T-cell (primary cell): ENCODE measurements at regions not wholly inside any gene's neighbourhood (a gene's known extent, or its start where the extent isn't known, plus 50 kb on each side); places are given as distances from the start of the nearest gene placed in this dataset.
"Not testable (repeated sequence)": the region's sequence is repeated elsewhere in the genome, so short reads cannot be mapped to it uniquely, and the experiment has no call there.

Experiments
- ATAC-seq, 4 experiments: fragments of 200-7000 bp in 3 of 4; fragments of 150-1000 bp in 1 of 4; cut with Tn5 transposase; replicated peaks in 1 of 4; 1 replicate in 3 of 4; 2 replicates in 1 of 4; pipeline ENCODE4 v1.10.0; 2021; ENCODE audit warnings: moderate library complexity in 3 of 4, mild to moderate bottlenecking in 2 of 4, moderate number of reproducible peaks in 1 of 4
- CTCF ChIA-PET, 2 donors: fragments of 300-600 bp; sonication (Branson Sonifier 250); formaldehyde crosslinking; loops; one replicate each; lab custom pipeline; 2022; ENCODE audit warnings: antibody characterized with exemption in 2 of 2; lab: Charles Lee
- POLR2A ChIA-PET, 2 donors: fragments of 300-600 bp; sonication (Branson Sonifier 250); formaldehyde crosslinking; loops; one replicate each; lab custom pipeline; 2022; ENCODE audit warnings: antibody characterized with exemption in 2 of 2; lab: Charles Lee
- DNase-seq, 35 experiments: peaks; one replicate each; pipeline versions ENCODE4 v3.0.0 to v3.0.0-alpha.2; 2013 to 2023
- H3K27ac ChIP-seq: one replicate; pipeline ENCODE4 v1.5.1; 2013; ENCODE audit warnings: low read length
- H3K27me3 ChIP-seq, 2 experiments: replicated peaks in 1 of 2; 1 replicate in 1 of 2; 2 replicates in 1 of 2; pipeline versions ENCODE4 v1.6.1 to v1.7.0; 2013; ENCODE audit warnings: low read length in 1 of 2, mixed read lengths in 1 of 2; ENCODE audit not compliant: control insufficient read depth in 2 of 2, insufficient read depth in 2 of 2; ENCODE audit errors: extremely low read depth in 1 of 2
- H3K36me3 ChIP-seq, 2 donors: 1 replicate in 1 of 2; 2 replicates in 1 of 2; pipeline versions ENCODE4 v1.6.1 to v1.7.0; 2013; ENCODE audit warnings: low read length in 1 of 2; ENCODE audit not compliant: control insufficient read depth in 2 of 2, insufficient read depth in 1 of 2; ENCODE audit errors: extremely low read depth in 1 of 2
- H3K4me1 ChIP-seq, 2 experiments: 1 replicate in 1 of 2; 2 replicates in 1 of 2; pipeline versions ENCODE4 v1.6.1 to v1.7.0; 2013; ENCODE audit warnings: low read length in 2 of 2, mixed read lengths in 1 of 2; ENCODE audit not compliant: insufficient read depth in 2 of 2, control insufficient read depth in 1 of 2; ENCODE audit errors: extremely low read depth in 1 of 2
- H3K4me3 ChIP-seq, 2 donors: 1 replicate in 1 of 2; 2 replicates in 1 of 2; pipeline versions ENCODE4 v1.5.1 to v1.7.0; 2013; ENCODE audit warnings: mild to moderate bottlenecking in 2 of 2, low read length in 1 of 2, moderate library complexity in 1 of 2; ENCODE audit not compliant: control insufficient read depth in 1 of 2; ENCODE audit errors: extremely low read depth in 1 of 2
- H3K9me3 ChIP-seq: 2 replicates; pipeline ENCODE4 v1.7.0; 2013
- H3K27ac Mint-ChIP-seq, 2 donors: one replicate each; pipeline ENCODE4 v1.8.0; 2020 to 2021; ENCODE audit warnings: mild to moderate bottlenecking in 2 of 2, mixed read lengths in 2 of 2
- H3K27me3 Mint-ChIP-seq, 2 donors: one replicate each; pipeline ENCODE4 v1.8.0; 2021 to 2022; ENCODE audit warnings: mixed read lengths in 2 of 2
- H3K36me3 Mint-ChIP-seq: one replicate; pipeline ENCODE4 v1.8.0; 2021; ENCODE audit warnings: mixed read lengths
- H3K4me1 Mint-ChIP-seq, 3 donors: one replicate each; pipeline ENCODE4 v1.8.0; 2020 to 2022; ENCODE audit warnings: mixed read lengths in 3 of 3, mild to moderate bottlenecking in 1 of 3
- H3K4me3 Mint-ChIP-seq, 3 donors: one replicate each; pipeline ENCODE4 v1.8.0; 2020 to 2022; ENCODE audit warnings: mild to moderate bottlenecking in 3 of 3, mixed read lengths in 3 of 3, moderate library complexity in 3 of 3
- H3K9me3 Mint-ChIP-seq, 3 donors: one replicate each; pipeline ENCODE4 v1.8.0; 2020 to 2022; ENCODE audit warnings: mixed read lengths in 3 of 3
- WGBS: methylation state at CpG from one replicate; pipeline ENCODE4 v1.1.5; 2013; ENCODE audit warnings: missing lambda C conversion rate; ENCODE audit not compliant: insufficient coverage; 5-methylcytosine and 5-hydroxymethylcytosine counted together

- DNase-seq: no peak
- no peak overlapping the region for H3K27ac Mint-ChIP-seq
- ATAC-seq: no peak
- ChIA-PET CTCF (no interaction called here), POLR2A (no interaction called here)
- Histone ChIP-seq H3K4me1 (no peaks in the 10 kb centered on the region), H3K27ac (no peak overlapping the region), H3K27me3 (no peaks in the 10 kb centered on the region), H3K36me3 (no peaks in the 10 kb centered on the region), H3K4me3 (no peak overlapping the region), H3K9me3 (no peaks in the 10 kb centered on the region)
- no peaks in the 10 kb centered on the region for H3K27me3 Mint-ChIP-seq
- H3K4me1 Mint-ChIP-seq: no peaks in the 10 kb centered on the region
- H3K9me3 Mint-ChIP-seq: no peaks in the 10 kb centered on the region
- H3K4me3 Mint-ChIP-seq: no peak overlapping the region
- WGBS: no CpG with 5 or more reads among the region's 2 CpGs
- no peaks in the 10 kb centered on the region for H3K36me3 Mint-ChIP-seq
Observed at GRCh38 chr6:104460738-104461483, 398.8 kb downstream of the HACE1 start.

- Histone ChIP-seq H3K4me1 (no peaks in the 10 kb centered on the region), H3K4me3 (no peak overlapping the region), H3K36me3 (no peaks in the 10 kb centered on the region), H3K27me3 (no peaks in the 10 kb centered on the region), H3K27ac (no peak overlapping the region), H3K9me3 (no peaks in the 10 kb centered on the region)
- ChIA-PET CTCF (no interaction called here), POLR2A (no interaction called here)
- Mint-ChIP-seq H3K36me3 (no peaks in the 10 kb centered on the region), H3K9me3 (no peaks in the 10 kb centered on the region), H3K4me1 (no peaks in the 10 kb centered on the region), H3K27me3 (no peaks in the 10 kb centered on the region), H3K4me3 (no peak overlapping the region), H3K27ac (no peak overlapping the region)
- WGBS: no CpG with 5 or more reads among the region's 1 CpG
- DNase-seq (no peak), ATAC-seq (no peak)
Observed at GRCh38 chr6:104459543-104459942, 400.2 kb downstream of the HACE1 start.

- WGBS: 27% methylated on average over 1 of the region's 1 CpG
- H3K27ac ChIP-seq: no peak overlapping the region
- no peak overlapping the region for H3K4me3 Mint-ChIP-seq
- ATAC-seq (no peak), DNase-seq (no peak)
- CTCF ChIA-PET: no interaction called here
- no peaks in the 10 kb centered on the region for H3K9me3 Mint-ChIP-seq
- no peaks in the 10 kb centered on the region for H3K36me3 Mint-ChIP-seq
- no peaks in the 10 kb centered on the region for H3K4me1 ChIP-seq
- no peak overlapping the region for H3K27ac Mint-ChIP-seq
- POLR2A ChIA-PET: no interaction called here
- no peaks in the 10 kb centered on the region for H3K36me3 ChIP-seq
- H3K27me3 ChIP-seq: no peaks in the 10 kb centered on the region
- H3K4me1 Mint-ChIP-seq: no peaks in the 10 kb centered on the region
- no peaks in the 10 kb centered on the region for H3K27me3 Mint-ChIP-seq
- no peaks in the 10 kb centered on the region for H3K9me3 ChIP-seq
- no peak overlapping the region for H3K4me3 ChIP-seq
Observed at GRCh38 chr6:104449918-104450317, 409.8 kb downstream of the HACE1 start.

GRCh38 chr6:104446101-104447080 lies 413.3 kb downstream of the HACE1 start:
- H3K4me1 Mint-ChIP-seq, DNase-seq, H3K27ac ChIP-seq, H3K4me3 ChIP-seq, ATAC-seq, H3K9me3 ChIP-seq, POLR2A ChIA-PET, H3K9me3 Mint-ChIP-seq, H3K4me1 ChIP-seq, H3K4me3 Mint-ChIP-seq, H3K36me3 Mint-ChIP-seq, CTCF ChIA-PET, H3K36me3 ChIP-seq, H3K27ac Mint-ChIP-seq, H3K27me3 Mint-ChIP-seq, H3K27me3 ChIP-seq: not testable (repeated sequence)
- 92% methylated on average over 33 of the region's 45 CpGs for WGBS

GRCh38 chr6:104434519-104434918 lies 425.2 kb downstream of the HACE1 start:
- no peaks in the 10 kb centered on the region for H3K27me3 ChIP-seq
- ATAC-seq (no peak), DNase-seq (no peak)
- CTCF ChIA-PET: no interaction called here
- POLR2A ChIA-PET: no interaction called here
- H3K4me1 ChIP-seq: no peaks in the 10 kb centered on the region
- no peaks in the 10 kb centered on the region for H3K4me1 Mint-ChIP-seq
- no peak overlapping the region for H3K27ac ChIP-seq
- no peaks in the 10 kb centered on the region for H3K36me3 Mint-ChIP-seq
- H3K4me3 ChIP-seq: no peak overlapping the region
- H3K27me3 Mint-ChIP-seq: peaks cover 0 to 3% of the 10 kb centered on the region in 2 donors
- no peak overlapping the region for H3K4me3 Mint-ChIP-seq
- no peak overlapping the region for H3K27ac Mint-ChIP-seq
- WGBS: 50% methylated on average over 1 of the region's 2 CpGs
- H3K9me3 Mint-ChIP-seq: peaks cover 0 to 5% (median 0%) of the 10 kb centered on the region in 3 donors
- H3K36me3 ChIP-seq: no peaks in the 10 kb centered on the region
- no peaks in the 10 kb centered on the region for H3K9me3 ChIP-seq

GRCh38 chr6:104431096-104431495 lies 428.6 kb downstream of the HACE1 start:
- WGBS: 81% methylated on average over 2 of the region's 3 CpGs
- Mint-ChIP-seq H3K27ac (no peak overlapping the region), H3K9me3 (peaks cover 0 to 5% (median 2%) of the 10 kb centered on the region in 3 donors), H3K27me3 (peaks cover 0 to 5% of the 10 kb centered on the region in 2 donors), H3K36me3 (no peaks in the 10 kb centered on the region), H3K4me3 (no peak overlapping the region), H3K4me1 (no peaks in the 10 kb centered on the region)
- Histone ChIP-seq H3K27me3 (no peaks in the 10 kb centered on the region), H3K36me3 (no peaks in the 10 kb centered on the region), H3K4me1 (no peaks in the 10 kb centered on the region), H3K4me3 (no peak overlapping the region), H3K27ac (no peak overlapping the region), H3K9me3 (no peaks in the 10 kb centered on the region)
- POLR2A ChIA-PET: no interaction called here
- CTCF ChIA-PET: no interaction called here
- DNase-seq (no peak), ATAC-seq (no peak)
